Uterus (tissue), 2 donors: ENCODE measurements at regions not wholly inside any gene's neighbourhood (a gene's known extent, or its start where the extent isn't known, plus 50 kb on each side); places are given as distances from the start of the nearest gene placed in this dataset.

Experiments used
- CTCF ChIP-seq, 4 experiments: fragments of 200-600 bp in 2 of 4; fragments of 450-650 bp in 2 of 4; sonication (generic) in 2 of 4; IDR thresholded peaks; one replicate each; pipeline ENCODE4 v1.5.1; 2016 to 2019; ENCODE audit warnings: antibody characterized with exemption in 4 of 4, mild to moderate bottlenecking in 2 of 4, moderate library complexity in 1 of 4
- POLR2A ChIP-seq, 2 donors: fragments of 450-650 bp; IDR thresholded peaks; one replicate each; pipeline ENCODE4 v1.6.1; 2016; ENCODE audit warnings: antibody characterized with exemption in 2 of 2, mild to moderate bottlenecking in 1 of 2, moderate library complexity in 1 of 2

DNA sequence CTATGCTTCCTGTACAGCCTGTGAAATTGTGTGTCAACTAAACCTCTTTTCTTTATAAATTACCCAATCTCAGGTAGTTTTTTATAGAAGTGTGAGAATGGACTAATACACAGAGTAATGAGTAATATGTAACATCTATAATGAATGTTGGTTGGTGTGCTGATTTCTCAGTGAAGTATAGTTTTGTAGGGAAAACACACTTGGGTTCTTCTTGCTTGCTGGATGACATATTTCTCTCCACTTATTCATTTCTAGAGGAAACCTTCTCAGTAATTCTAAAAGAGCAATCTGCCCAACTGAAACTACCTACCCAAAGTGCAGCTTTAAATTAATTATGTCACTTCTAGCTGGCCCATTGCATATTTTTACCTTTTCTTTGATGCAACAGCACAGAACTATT is 81.1 kb upstream of the RORB start:
- TF ChIP-seq CTCF (IDR thresholded peaks at IDR 0.05), result no peak
- no peak for TF ChIP-seq POLR2A (IDR thresholded peaks at IDR 0.05)
